Muscle layer of duodenum (tissue), 2 donors: ENCODE measurements at regions not wholly inside any gene's neighbourhood (a gene's known extent, or its start where the extent isn't known, plus 50 kb on each side); places are given as distances from the start of the nearest gene placed in this dataset.
"Not testable (repeated sequence)": the region's sequence is repeated elsewhere in the genome, so short reads cannot be mapped to it uniquely, and the experiment has no call there.

Experiments used
- H3K27ac ChIP-seq: one replicate; pipeline ENCODE4 v1.7.0; 2013; ENCODE audit warnings: mild to moderate bottlenecking, low read length
- H3K27me3 ChIP-seq: one replicate; pipeline ENCODE4 v1.7.0; 2013; ENCODE audit warnings: low read depth, mild to moderate bottlenecking, control low read depth, low read length
- H3K36me3 ChIP-seq, 2 donors: one replicate each; pipeline ENCODE4 v1.7.0; 2013; ENCODE audit warnings: low read length in 2 of 2, control low read depth in 1 of 2, mild to moderate bottlenecking in 1 of 2; ENCODE audit not compliant: insufficient read depth in 2 of 2, control insufficient read depth in 1 of 2
- H3K4me1 ChIP-seq, 2 donors: one replicate each; pipeline ENCODE4 v1.7.0; 2013; ENCODE audit warnings: low read length in 2 of 2, mild to moderate bottlenecking in 2 of 2, control low read depth in 1 of 2, moderate library complexity in 1 of 2; ENCODE audit not compliant: insufficient read depth in 2 of 2, control insufficient read depth in 1 of 2
- H3K4me3 ChIP-seq, 2 donors: one replicate each; pipeline ENCODE4 v1.7.0; 2013; ENCODE audit warnings: low read length in 2 of 2, low read depth in 1 of 2, mild to moderate bottlenecking in 1 of 2
- H3K9me3 ChIP-seq, 2 donors: one replicate each; pipeline ENCODE4 v1.7.0; 2013; ENCODE audit warnings: low read length in 2 of 2, control low read depth in 1 of 2, mild to moderate bottlenecking in 1 of 2; ENCODE audit not compliant: control insufficient read depth in 1 of 2
- donor health status: healthy.

DNA sequence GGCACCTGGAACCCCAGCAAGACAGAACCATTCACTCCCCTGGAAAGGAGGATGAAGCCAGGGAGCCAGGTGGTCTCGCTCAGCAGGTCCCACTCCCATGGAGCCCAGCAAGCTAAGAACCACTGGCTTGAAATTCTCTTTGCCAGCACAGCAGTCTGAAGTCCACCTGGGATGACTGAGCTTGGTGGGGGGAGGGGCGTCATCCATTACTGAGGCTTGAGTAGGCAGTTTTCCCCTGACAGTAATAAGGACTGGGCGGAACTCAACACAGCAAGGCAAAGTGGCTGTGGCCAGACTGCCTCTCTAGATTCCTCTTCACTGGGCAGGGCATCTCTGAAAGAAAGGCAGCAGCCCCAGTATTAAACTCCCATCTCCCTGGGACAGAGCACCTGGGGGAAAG lies 140.2 kb upstream of the ADGRB3 start:
- not testable (repeated sequence) for H3K27ac ChIP-seq, H3K27me3 ChIP-seq, H3K9me3 ChIP-seq, H3K4me1 ChIP-seq, H3K36me3 ChIP-seq, H3K4me3 ChIP-seq

- no peaks in the 10 kb centered on the region for H3K36me3 ChIP-seq
- H3K27ac ChIP-seq, result no peak overlapping the region
- no peak overlapping the region for H3K4me3 ChIP-seq
- no peaks in the 10 kb centered on the region for H3K9me3 ChIP-seq
- no peaks in the 10 kb centered on the region for H3K4me1 ChIP-seq
- no peaks in the 10 kb centered on the region for H3K27me3 ChIP-seq
Observed at GRCh38 chr6:68476611-68477010, 158.5 kb upstream of the ADGRB3 start.

GRCh38 chr6:68473433-68474210 lies 161.5 kb upstream of the ADGRB3 start:
- H3K36me3 ChIP-seq, result no peaks in the 10 kb centered on the region
- no peak overlapping the region for H3K27ac ChIP-seq
- no peaks in the 10 kb centered on the region for H3K9me3 ChIP-seq
- no peak overlapping the region for H3K4me3 ChIP-seq
- H3K4me1 ChIP-seq, result no peaks in the 10 kb centered on the region
- no peaks in the 10 kb centered on the region for H3K27me3 ChIP-seq

GRCh38 chr6:68468244-68468884 lies 166.7 kb upstream of the ADGRB3 start:
- no peak overlapping the region for H3K27ac ChIP-seq
- no peaks in the 10 kb centered on the region for H3K9me3 ChIP-seq
- no peak overlapping the region for H3K4me3 ChIP-seq

DNA sequence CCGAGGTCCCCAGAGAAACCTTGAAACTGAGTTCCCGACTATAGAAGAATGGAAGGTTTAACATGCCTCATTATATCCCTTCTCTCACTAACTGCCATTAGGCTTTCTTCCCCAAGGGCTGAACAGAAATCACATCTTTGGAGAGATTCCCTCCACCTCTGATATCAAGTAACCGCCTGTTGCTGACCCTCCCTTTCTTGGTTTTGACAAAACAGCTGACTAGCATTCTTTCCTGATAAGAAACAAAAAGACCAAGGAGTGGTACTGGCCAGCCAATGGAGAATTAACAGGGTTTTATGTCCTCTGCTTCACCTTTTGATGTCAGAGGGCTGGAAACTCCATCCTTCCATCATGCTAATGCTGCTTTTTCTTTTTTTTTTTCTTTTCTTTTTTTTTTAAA lies 176.6 kb upstream of the ADGRB3 start:
- Histone ChIP-seq H3K27me3 (no peaks in the 10 kb centered on the region), H3K9me3 (peaks cover 0 to 4% of the 10 kb centered on the region in 2 donors), H3K36me3 (no peaks in the 10 kb centered on the region), H3K4me3 (no peak overlapping the region), H3K27ac (no peak overlapping the region), H3K4me1 (no peaks in the 10 kb centered on the region)

More at GRCh38 chr6:68468244-68468884, 166.7 kb upstream of the ADGRB3 start:
- H3K4me1 ChIP-seq, result no peaks in the 10 kb centered on the region
- H3K27me3 ChIP-seq, result no peaks in the 10 kb centered on the region
- H3K36me3 ChIP-seq, result no peaks in the 10 kb centered on the region

DNA sequence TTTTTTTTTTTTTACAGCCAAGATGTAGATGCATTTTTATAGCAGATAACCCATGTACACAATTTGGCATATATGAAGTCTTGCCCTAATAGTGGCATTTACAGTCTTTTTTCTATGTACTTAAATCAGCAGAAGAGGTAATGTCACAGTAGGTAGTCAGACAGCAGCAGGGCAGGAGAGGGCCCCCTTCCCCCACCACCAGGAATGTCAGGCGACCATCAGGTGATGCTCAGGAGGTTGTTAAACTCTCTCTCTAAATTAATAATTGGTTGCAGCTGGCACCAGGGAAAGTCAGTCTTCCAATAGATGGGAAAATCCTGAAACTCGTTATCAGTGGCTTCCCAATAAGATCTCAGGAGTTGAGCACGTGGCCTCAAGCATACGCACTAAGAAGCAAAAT lies 188.0 kb upstream of the ADGRB3 start:
- Histone ChIP-seq H3K36me3 (no peaks in the 10 kb centered on the region), H3K9me3 (peaks cover 0 to 3% of the 10 kb centered on the region in 2 donors), H3K27me3 (no peaks in the 10 kb centered on the region), H3K4me1 (no peaks in the 10 kb centered on the region), H3K4me3 (no peak overlapping the region), H3K27ac (no peak overlapping the region)

GRCh38 chr6:68445926-68446325 lies 189.2 kb upstream of the ADGRB3 start:
- Histone ChIP-seq H3K27me3 (no peaks in the 10 kb centered on the region), H3K27ac (no peak overlapping the region), H3K4me1 (no peaks in the 10 kb centered on the region), H3K9me3 (no peaks in the 10 kb centered on the region), H3K36me3 (no peaks in the 10 kb centered on the region), H3K4me3 (no peak overlapping the region)

- Histone ChIP-seq H3K4me1 (no peaks in the 10 kb centered on the region), H3K36me3 (no peaks in the 10 kb centered on the region), H3K27ac (no peak overlapping the region), H3K4me3 (no peak overlapping the region), H3K27me3 (no peaks in the 10 kb centered on the region), H3K9me3 (no peaks in the 10 kb centered on the region)
Observed at GRCh38 chr6:68443704-68444103, 191.4 kb upstream of the ADGRB3 start.

DNA sequence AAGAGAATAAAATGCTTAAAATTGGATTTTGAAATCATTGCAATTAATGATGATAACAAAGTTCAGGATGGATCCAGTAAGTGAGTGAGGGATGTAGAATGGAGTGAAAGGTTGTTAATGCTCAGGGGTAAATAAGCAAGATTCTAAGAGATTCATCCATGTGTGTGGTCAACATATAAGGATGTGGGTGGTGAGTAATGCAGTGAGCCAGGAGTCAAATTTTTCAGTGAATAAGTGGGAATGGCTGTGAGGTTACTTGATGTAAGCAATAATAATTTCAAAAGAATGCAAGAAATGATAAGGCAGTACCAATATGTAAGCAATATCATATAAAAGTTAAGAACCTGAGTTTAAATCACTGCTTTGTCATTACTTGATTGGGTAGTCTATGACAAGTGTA lies 207.5 kb upstream of the ADGRB3 start:
- Histone ChIP-seq H3K9me3 (no peaks in the 10 kb centered on the region), H3K36me3 (no peaks in the 10 kb centered on the region), H3K27ac (no peak overlapping the region), H3K4me1 (no peaks in the 10 kb centered on the region), H3K4me3 (no peak overlapping the region), H3K27me3 (no peaks in the 10 kb centered on the region)

- no peak overlapping the region for H3K27ac ChIP-seq
- no peaks in the 10 kb centered on the region for H3K4me1 ChIP-seq
- H3K27me3 ChIP-seq, result no peaks in the 10 kb centered on the region
- no peaks in the 10 kb centered on the region for H3K36me3 ChIP-seq
- no peak overlapping the region for H3K4me3 ChIP-seq
- no peaks in the 10 kb centered on the region for H3K9me3 ChIP-seq
Observed at GRCh38 chr6:68410021-68410420, 225.1 kb upstream of the ADGRB3 start.

GRCh38 chr6:68400396-68400795 lies 234.7 kb upstream of the ADGRB3 start:
- Histone ChIP-seq H3K27me3 (no peaks in the 10 kb centered on the region), H3K4me3 (no peak overlapping the region), H3K4me1 (no peaks in the 10 kb centered on the region), H3K36me3 (no peaks in the 10 kb centered on the region), H3K27ac (no peak overlapping the region), H3K9me3 (peaks cover 8 to 17% of the 10 kb centered on the region in 2 donors)

GRCh38 chr6:68391953-68392352 lies 243.1 kb upstream of the ADGRB3 start:
- Histone ChIP-seq H3K4me3 (no peak overlapping the region), H3K36me3 (no peaks in the 10 kb centered on the region), H3K27me3 (no peaks in the 10 kb centered on the region), H3K4me1 (no peaks in the 10 kb centered on the region), H3K9me3 (peaks cover 5 to 6% of the 10 kb centered on the region in 2 donors), H3K27ac (no peak overlapping the region)
